CD4-positive, alpha-beta T cell treated with Interleukin-15 for 1 hour (primary cell): ENCODE measurements at regions not wholly inside any gene's neighbourhood (a gene's known extent, or its start where the extent isn't known, plus 50 kb on each side); places are given as distances from the start of the nearest gene placed in this dataset.

Experiments
- DNase-seq: peaks from one replicate; pipeline ENCODE4 v3.0.0-alpha.2; 2020

- DNase-seq, result no peak
These were observed 1475.4 kb downstream of the BRD1 start for GRCh38 chr22:48352086-48352911.

- DNase-seq, result no peak
These were observed 1476.1 kb downstream of the BRD1 start for GRCh38 chr22:48351376-48352085.

DNA sequence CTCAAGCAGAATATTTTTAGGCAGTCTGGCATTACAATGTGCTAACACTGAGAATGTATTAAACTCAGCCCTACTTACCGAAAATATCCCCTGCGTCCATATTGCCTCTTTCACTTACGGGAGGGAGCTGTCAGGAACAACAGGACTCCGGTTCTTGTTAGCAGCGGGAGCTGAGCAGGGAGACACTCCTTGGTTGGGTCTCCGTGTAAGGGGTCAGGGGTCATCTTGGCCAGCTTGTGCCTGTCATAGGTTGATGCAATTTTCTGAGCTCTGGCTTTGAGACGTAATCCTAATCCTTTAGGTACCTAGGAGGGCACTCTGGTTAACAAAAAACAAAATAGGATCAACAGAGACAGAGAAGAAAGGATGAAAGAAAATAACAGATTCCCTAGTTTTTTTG, 1477.2 kb downstream of the BRD1 start:
- no peak for DNase-seq

- no peak for DNase-seq
These were observed 1478.8 kb downstream of the BRD1 start for GRCh38 chr22:48348855-48349254.

- DNase-seq, result no peak
These were observed 1480.4 kb downstream of the BRD1 start for GRCh38 chr22:48347311-48347710.

DNA sequence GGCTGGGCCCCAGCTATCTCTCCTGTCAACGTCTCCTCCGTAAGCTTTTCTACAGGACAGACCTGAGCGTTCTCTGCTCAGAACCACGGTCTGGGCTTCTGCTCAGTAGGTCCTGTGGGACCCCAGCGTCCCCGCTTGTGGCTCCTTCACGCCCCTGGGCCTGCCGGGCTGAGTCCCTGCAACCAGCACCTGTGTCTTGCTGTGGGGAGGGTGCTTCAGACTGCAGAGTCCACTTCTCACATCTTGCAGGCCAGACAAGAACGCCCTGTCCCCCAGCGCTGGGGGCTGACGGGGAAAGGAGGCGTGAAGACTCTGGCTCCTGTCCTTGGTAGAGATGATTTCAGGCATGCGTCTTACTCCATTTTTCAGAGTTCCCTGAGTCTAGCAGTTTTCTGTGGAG, 1480.8 kb downstream of the BRD1 start:
- DNase-seq, result no peak

GRCh38 chr22:48346311-48346710, 1481.4 kb downstream of the BRD1 start:
- no peak for DNase-seq

DNA sequence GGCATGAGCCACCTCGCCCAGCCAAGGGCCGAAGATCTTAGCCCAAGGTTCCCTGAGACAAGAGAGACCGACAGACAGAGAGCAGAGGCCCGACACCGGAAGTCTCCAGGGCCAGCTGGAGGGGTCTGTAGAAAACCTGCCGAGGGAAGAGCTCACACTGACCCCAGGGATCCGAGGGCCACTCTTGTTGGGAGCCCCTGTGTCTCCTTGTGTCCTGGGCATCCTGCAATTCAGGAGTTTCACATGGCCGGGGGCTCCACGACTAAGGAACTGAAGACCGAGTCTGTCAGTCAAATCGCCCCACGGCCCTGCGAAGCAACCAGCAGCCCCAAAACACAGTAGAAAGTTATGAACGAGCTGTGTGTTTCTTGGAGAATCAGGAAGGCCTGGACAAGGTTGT, 1482.0 kb downstream of the BRD1 start:
- DNase-seq, result no peak

DNA sequence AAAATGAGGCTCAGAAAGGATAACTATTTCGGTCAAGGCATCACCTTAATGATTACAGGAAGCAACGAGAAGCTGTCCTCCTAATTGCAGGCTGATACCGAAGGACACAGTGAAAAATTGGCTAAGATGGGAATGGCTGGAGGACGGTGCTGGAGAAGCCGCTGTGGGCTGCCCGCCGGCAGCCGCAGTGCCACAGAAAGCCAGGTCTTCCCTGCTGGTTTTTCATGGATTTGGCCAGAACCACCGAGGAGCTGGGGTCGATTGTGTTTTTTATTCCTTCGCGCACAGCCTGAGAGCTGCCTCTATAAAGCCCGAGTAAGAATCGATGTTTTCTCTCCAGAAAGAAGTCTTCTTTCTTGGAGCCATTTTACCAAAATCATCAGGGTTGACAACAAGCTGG, 1484.2 kb downstream of the BRD1 start:
- DNase-seq, result no peak

GRCh38 chr22:48342732-48343131, 1484.9 kb downstream of the BRD1 start:
- no peak for DNase-seq

GRCh38 chr22:48342016-48342415, 1485.7 kb downstream of the BRD1 start:
- DNase-seq, result no peak

DNA sequence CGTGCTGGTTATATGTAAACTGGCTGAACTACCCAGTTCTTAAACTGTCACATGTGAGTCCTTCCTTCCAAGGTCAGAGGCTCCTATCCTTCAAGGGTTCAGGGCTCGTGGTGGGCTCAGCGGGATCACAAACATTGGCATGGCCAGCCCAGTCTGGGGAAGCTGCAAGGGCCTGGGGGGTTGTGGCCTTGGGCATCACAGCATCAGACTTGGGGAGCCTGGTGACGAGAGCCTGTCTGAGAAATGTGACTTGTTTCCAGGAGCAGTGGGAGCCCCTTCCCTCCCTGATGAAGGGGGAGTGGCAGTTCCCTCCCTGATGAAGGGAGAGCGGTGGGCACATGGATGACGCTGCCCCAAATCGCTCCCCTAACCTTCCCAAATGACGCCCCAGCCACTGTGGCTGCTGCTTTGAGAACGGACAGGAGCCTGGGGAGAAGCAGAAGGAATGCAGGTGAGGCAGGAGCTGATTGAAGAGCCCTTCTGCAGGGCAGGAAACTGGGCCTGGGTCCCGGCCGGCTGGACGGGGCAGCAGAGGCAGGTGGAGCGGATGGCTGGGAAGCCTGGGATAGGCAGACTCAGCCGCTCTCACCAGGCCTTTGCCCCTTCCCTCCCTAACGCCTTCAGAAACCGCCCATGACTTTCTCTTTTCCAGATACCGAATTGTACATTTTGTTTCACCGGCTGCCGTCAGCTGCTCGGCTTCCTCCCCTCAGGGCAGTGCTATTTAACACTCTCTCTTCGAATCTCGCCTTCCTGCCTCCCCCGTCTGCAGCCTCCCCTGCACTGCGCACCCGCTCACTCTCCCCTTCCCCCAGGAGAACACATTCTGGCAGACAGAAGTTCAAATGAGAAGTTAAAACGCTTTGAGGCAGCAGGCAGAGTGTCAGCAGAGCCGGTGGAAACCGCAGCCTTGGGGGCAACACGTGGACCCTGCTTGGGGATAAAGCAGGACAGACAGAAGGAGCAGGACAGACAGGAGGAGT, 1486.7 kb downstream of the BRD1 start:
- no peak for DNase-seq

DNA sequence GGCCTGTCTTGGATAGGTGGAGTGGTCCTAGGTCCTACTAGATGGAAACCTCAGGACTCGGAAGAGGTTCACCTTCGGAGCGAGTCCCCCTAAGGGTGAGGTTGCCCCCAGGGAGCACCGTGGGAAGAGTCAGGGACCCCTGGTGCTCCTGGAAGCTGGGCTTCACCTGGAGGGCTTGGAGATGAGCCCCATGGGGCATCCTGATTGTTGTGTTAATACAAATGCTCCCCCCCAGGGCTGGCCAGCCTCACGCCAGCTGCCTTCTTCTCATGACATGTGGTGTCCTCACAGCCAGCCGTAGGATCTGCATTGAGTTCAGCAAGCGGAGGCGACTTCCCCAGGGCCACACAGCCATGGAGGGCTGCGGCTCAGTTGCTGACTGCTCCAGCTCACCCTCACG, 1487.5 kb downstream of the BRD1 start:
- DNase-seq, result no peak

DNA sequence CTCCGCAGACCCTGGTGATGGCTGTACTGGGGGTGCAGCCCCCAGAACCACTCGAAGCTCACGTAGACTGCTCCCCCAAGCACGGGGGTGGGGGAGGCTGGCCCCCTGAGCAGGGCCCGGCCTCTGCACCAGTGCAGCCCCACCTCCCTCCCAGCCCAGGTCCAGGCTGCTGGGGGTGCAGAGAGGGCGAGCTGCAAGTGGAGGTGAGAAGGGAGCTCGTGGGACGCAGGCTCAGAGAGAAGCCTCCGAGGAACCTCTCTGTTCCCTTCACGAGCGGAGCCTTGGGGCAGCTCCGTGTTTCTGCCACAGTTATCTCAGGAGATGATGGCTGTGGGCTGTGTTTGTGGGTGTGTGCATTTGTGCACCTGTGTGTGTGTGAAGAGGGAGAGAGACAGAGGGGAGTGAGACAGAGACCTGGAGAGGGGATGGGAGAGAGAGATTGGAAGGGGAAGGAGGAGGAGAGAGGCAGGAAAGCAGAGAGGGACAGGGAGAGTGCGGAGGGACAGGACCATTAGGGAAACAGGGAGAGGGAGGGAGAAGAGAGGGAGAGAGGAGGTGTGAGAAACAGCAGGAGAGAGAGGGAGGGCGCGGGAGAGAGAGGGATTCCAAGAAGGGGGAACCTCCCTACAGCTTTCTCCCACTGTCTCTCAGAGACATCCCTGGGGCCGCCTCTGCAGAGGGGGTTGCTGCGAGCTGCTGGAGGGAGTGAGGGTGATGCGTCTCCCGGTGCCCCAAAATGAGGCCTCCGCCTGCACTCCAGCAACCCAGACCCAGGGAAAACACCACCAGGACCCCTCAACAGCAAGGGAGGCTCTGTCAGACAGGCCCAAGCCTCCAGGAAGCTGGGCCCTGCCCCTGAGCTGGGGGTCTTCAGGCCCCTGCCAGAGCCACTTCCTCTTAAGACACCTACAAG, 1488.6 kb downstream of the BRD1 start:
- DNase-seq, result no peak

GRCh38 chr22:48337957-48338792, 1489.5 kb downstream of the BRD1 start:
- no peak for DNase-seq

DNA sequence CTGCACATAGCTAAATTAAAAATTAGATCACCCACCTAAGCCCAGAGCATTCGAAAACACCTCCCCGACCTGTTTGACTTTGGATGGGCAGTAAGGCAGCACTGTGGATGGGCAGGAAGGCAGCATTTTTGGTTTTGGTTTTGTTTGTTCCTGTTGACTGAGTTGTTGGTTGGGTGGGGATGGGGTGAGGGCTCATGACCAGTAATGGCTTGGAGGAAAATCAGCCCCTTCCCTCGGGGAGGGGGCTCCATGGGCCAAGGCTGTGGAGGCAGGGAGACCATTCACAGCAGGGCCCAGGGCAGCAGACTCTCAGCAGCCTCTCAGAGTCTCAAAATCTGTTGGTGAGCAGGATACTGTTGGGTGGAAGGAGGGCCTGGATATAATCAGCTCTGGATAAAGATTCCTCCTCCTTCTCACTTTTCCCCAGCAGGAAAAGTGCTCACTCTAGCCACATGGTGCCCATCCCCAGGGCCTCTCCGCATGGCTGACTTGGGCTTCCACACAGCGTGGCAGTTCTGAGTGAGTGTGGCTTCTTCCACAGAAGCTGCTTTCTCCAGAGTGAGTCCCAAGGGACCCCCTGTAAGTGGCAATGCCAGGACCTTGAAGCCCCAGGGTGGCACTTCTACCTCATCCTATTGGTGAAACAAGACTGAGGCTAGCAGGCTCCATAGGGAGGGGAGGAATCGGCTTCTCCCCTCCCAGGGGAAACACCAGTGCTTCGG, 1491.2 kb downstream of the BRD1 start:
- DNase-seq, result no peak

DNA sequence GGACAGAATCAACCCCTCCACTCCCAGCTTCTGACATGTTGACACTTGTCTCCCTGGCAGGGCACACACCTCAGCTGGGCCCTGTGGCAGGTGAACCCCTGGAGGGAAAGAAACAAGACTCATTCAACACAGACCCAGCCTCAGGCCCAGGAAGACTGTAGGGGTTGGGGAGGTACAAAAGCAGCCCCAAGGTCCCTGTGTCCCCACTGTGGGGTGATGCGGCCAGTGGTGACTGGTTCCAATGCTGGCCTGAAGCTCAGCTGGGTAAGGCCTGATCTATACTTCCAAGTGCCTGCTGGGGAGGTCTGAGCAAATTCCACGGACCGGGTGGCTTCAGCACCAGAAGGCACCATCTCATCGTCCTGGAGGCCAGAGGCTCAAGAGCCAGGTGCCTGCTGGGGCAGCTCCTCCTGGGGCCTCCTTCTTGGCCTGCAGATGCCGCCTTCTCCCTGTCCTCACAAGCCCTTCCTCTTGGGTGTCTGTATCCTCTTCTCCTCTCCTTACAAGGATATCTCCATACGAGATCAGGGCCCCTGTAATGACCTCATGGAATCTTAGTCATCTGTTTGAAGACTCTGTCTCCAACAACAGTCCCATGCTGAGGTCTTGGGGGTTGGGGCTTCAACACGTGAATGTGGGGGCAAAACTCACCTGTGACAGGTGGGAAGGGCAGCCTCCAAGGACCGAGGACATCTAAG, 1492.1 kb downstream of the BRD1 start:
- no peak for DNase-seq

- DNase-seq, result no peak
These were observed 1492.7 kb downstream of the BRD1 start for GRCh38 chr22:48334971-48335370.

DNA sequence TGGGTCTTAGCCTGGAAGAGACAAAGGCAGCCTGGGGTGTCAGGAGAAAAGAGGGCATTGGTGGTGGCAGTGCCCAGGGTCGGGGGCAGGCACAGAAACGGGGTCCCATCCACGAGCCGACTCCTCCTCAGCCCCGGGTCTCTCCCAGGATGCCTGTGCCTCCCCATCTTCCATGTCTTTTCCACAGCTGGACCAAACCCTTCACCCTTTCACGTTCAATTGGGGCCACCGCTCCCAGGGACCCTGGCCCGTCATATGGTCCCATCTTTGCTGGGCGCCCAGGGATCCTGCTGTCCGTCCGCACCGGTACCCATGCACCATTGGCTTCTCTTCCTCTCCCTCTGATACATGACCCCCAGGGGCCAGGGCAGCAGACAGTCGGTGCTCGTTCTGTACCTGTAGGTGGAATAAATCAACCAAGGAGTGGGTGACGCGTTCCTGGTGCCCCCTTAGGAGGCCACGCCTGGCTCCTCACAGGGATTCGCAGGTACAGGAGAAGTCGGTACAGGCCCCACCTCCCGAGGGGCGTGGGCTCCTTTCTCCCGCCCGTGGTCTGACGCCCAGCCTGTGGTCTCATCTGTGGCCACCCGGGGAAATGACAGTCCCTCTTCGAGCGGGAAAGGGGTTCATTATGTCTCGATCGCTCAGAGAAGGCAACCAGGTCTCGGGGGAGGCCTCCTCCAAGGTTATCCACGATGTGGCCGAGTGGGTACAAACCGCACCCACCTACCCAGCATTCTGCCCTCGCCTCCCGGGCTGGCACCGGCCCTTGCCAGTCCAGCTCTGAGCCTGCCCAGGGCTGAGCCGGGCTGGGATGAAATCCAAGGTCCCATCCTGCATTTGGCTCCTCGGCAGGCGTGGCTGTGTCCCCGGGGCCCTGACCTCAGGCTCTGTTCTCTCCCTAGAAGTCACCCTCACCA, 1493.6 kb downstream of the BRD1 start:
- DNase-seq, result no peak
